NCI-H1694 treated with DMSO at 0.1 percent for 48 hours (cell line): ENCODE measurements at regions not wholly inside any gene's neighbourhood (a gene's known extent, or its start where the extent isn't known, plus 50 kb on each side); places are given as distances from the start of the nearest gene placed in this dataset.
A peak's percentile ranks its signal among the peaks of the same experiment; 100 is the strongest.
"Not testable (repeated sequence)": the region's sequence is repeated elsewhere in the genome, so short reads cannot be mapped to it uniquely, and the experiment has no call there.

ENCODE experiments used
- DNase-seq: peaks from one replicate; lab custom pipeline; 2025; lab: John Stamatoyannopoulos, UW

- no peak for DNase-seq
Measured at GRCh38 chr3:178967177-178967532, 104.5 kb downstream of the ZMAT3 start.

- DNase-seq = peak; percentile 58
Measured at GRCh38 chr3:178966299-178967176, 105.1 kb downstream of the ZMAT3 start.

- DNase-seq = no peak
Measured at GRCh38 chr3:178964551-178964950, 107.1 kb downstream of the ZMAT3 start.

GRCh38 chr3:178960918-178961317, 110.7 kb downstream of the ZMAT3 start:
- DNase-seq = no peak

GRCh38 chr3:178960181-178960580, 111.4 kb downstream of the ZMAT3 start:
- no peak for DNase-seq

- DNase-seq = no peak
Measured at GRCh38 chr3:178950676-178951075, 120.9 kb downstream of the ZMAT3 start.

GRCh38 chr3:178949896-178950295, 121.7 kb downstream of the ZMAT3 start:
- DNase-seq = no peak

- DNase-seq = no peak
Measured at GRCh38 chr3:178948546-178948945, 123.1 kb downstream of the ZMAT3 start.

- DNase-seq = no peak
Measured at GRCh38 chr3:178947738-178948137, 123.9 kb downstream of the ZMAT3 start.

GRCh38 chr3:178942261-178942660, 129.3 kb downstream of the ZMAT3 start:
- DNase-seq = not testable (repeated sequence)

GRCh38 chr3:178930116-178930515, 141.5 kb downstream of the ZMAT3 start:
- DNase-seq = no peak

GRCh38 chr3:178916223-178916622, 155.4 kb downstream of the ZMAT3 start:
- no peak for DNase-seq

- DNase-seq = no peak
Measured at GRCh38 chr3:178915365-178915764, 156.2 kb downstream of the ZMAT3 start.

- no peak for DNase-seq
Measured at GRCh38 chr3:178907081-178907480, 164.5 kb downstream of the ZMAT3 start.

- DNase-seq = no peak
Measured at GRCh38 chr3:178901204-178901603, 170.4 kb downstream of the ZMAT3 start.

GRCh38 chr3:178900029-178900646, 171.5 kb downstream of the ZMAT3 start:
- no peak for DNase-seq

- DNase-seq = no peak
Measured at GRCh38 chr3:178895178-178895789, 176.3 kb downstream of the ZMAT3 start.
